Tibial nerve (tissue), 3 donors: ENCODE measurements at regions not wholly inside any gene's neighbourhood (a gene's known extent, or its start where the extent isn't known, plus 50 kb on each side); places are given as distances from the start of the nearest gene placed in this dataset.

Experiments
- CTCF ChIP-seq, 5 experiments: fragments of 200-600 bp in 3 of 5; fragments of 450-650 bp in 2 of 5; sonication (generic) in 3 of 5; IDR thresholded peaks; one replicate each; pipeline ENCODE4 v1.5.1; 2016 to 2019; ENCODE audit warnings: antibody characterized with exemption in 5 of 5, mild to moderate bottlenecking in 3 of 5, moderate library complexity in 2 of 5
- POLR2A ChIP-seq, 2 donors: fragments of 450-650 bp; IDR thresholded peaks; one replicate each; pipeline ENCODE4 v1.6.1; 2017; ENCODE audit warnings: antibody characterized with exemption in 2 of 2, mild to moderate bottlenecking in 2 of 2, moderate library complexity in 2 of 2

- TF ChIP-seq CTCF (IDR thresholded peaks at IDR 0.05) (no peak), POLR2A (IDR thresholded peaks at IDR 0.05) (no peak)
Measured at GRCh38 chr9:2267181-2267745, 252.1 kb downstream of the SMARCA2 start.
